CD14-positive monocyte (primary cell): ENCODE measurements at regions not wholly inside any gene's neighbourhood (a gene's known extent, or its start where the extent isn't known, plus 50 kb on each side); places are given as distances from the start of the nearest gene placed in this dataset.

Source experiments
- DNase-seq, 3 donors: peaks; one replicate each; pipeline ENCODE4 v3.0.0-alpha.2; 2011 to 2022
- H2AFZ ChIP-seq: 2 replicates; pipeline ENCODE4 v1.6.0; 2012; ENCODE audit warnings: mild to moderate bottlenecking, low read depth, low read length, inconsistent platforms; ENCODE audit not compliant: insufficient read depth, poor library complexity, severe bottlenecking
- H3K27ac ChIP-seq, 2 donors: 1 replicate in 1 of 2; 2 replicates in 1 of 2; pipeline ENCODE4 v1.5.1; 2012 to 2013; ENCODE audit warnings: low read length in 2 of 2, control low read depth in 1 of 2, inconsistent platforms in 1 of 2, low read depth in 1 of 2, mild to moderate bottlenecking in 1 of 2
- H3K27me3 ChIP-seq, 2 donors: one replicate each; pipeline versions ENCODE4 v1.6.0 to v1.6.1; 2011 to 2013; ENCODE audit warnings: low read length in 2 of 2; ENCODE audit not compliant: control insufficient read depth in 2 of 2, insufficient read depth in 2 of 2
- H3K36me3 ChIP-seq, 2 donors: replicated peaks in 1 of 2; 1 replicate in 1 of 2; 2 replicates in 1 of 2; pipeline versions ENCODE4 v1.5.1 to v1.6.1; 2012 to 2013; ENCODE audit warnings: low read length in 2 of 2, control low read depth in 1 of 2, inconsistent platforms in 1 of 2, mild to moderate bottlenecking in 1 of 2; ENCODE audit not compliant: insufficient read depth in 2 of 2, control insufficient read depth in 1 of 2
- H3K4me1 ChIP-seq, 2 donors: 1 replicate in 1 of 2; 2 replicates in 1 of 2; pipeline versions ENCODE4 v1.5.1 to v1.6.1; 2012 to 2013; ENCODE audit warnings: low read length in 2 of 2, control low read depth in 1 of 2, inconsistent platforms in 1 of 2, mild to moderate bottlenecking in 1 of 2, moderate library complexity in 1 of 2; ENCODE audit not compliant: insufficient read depth in 2 of 2, control insufficient read depth in 1 of 2
- H3K4me2 ChIP-seq: replicated peaks from 2 replicates; pipeline ENCODE3; 2012; ENCODE audit warnings: low read length, moderate library complexity, mild to moderate bottlenecking; ENCODE audit not compliant: poor library complexity, severe bottlenecking; ENCODE audit errors: extremely low read depth
- H3K4me3 ChIP-seq, 3 experiments: fragments of 200-600 bp in 1 of 3; sonication (generic) in 1 of 3; replicated peaks in 1 of 3; 1 replicate in 2 of 3; 2 replicates in 1 of 3; pipeline ENCODE4 v1.5.1; 2011 to 2013; ENCODE audit warnings: low read length in 3 of 3, mild to moderate bottlenecking in 3 of 3, control low read depth in 2 of 3, low read depth in 2 of 3, inconsistent platforms in 1 of 3, moderate library complexity in 1 of 3
- H3K79me2 ChIP-seq: 2 replicates; pipeline ENCODE4 v1.6.0; 2012; ENCODE audit warnings: mild to moderate bottlenecking, control low read depth, inconsistent platforms, low read length, moderate library complexity; ENCODE audit not compliant: insufficient read depth
- H3K9ac ChIP-seq: 2 replicates; pipeline ENCODE4 v1.6.0; 2017; ENCODE audit warnings: low read length, mild to moderate bottlenecking; ENCODE audit not compliant: insufficient read depth, poor library complexity, severe bottlenecking
- H3K9me3 ChIP-seq, 2 donors: replicated peaks in 1 of 2; 1 replicate in 1 of 2; 2 replicates in 1 of 2; pipeline versions ENCODE4 v1.5.1 to v1.6.1; 2012 to 2013; ENCODE audit warnings: low read length in 2 of 2, control low read depth in 1 of 2; ENCODE audit not compliant: control insufficient read depth in 1 of 2, insufficient read depth in 1 of 2
- H4K20me1 ChIP-seq: 2 replicates; pipeline ENCODE4 v1.6.0; 2012; ENCODE audit warnings: mild to moderate bottlenecking, low read length, control low read depth, moderate library complexity; ENCODE audit not compliant: insufficient read depth
- H3K27ac Mint-ChIP-seq, 7 donors: one replicate each; pipeline ENCODE4 v1.8.0; 2020; ENCODE audit warnings: mild to moderate bottlenecking in 7 of 7, mixed read lengths in 7 of 7, moderate library complexity in 6 of 7, inconsistent platforms in 2 of 7
- H3K27me3 Mint-ChIP-seq, 3 donors: one replicate each; pipeline ENCODE4 v1.8.0; 2021 to 2022; ENCODE audit warnings: low read depth in 3 of 3, mild to moderate bottlenecking in 3 of 3, mixed read lengths in 3 of 3, moderate library complexity in 3 of 3, inconsistent platforms in 1 of 3
- H3K36me3 Mint-ChIP-seq, 2 donors: one replicate each; pipeline ENCODE4 v1.8.0; 2020; ENCODE audit warnings: mixed read lengths in 2 of 2, inconsistent platforms in 1 of 2, mild to moderate bottlenecking in 1 of 2
- H3K4me1 Mint-ChIP-seq: one replicate; pipeline ENCODE4 v1.8.0; 2020; ENCODE audit warnings: mild to moderate bottlenecking, mixed read lengths
- H3K4me3 Mint-ChIP-seq, 2 donors: one replicate each; pipeline ENCODE4 v1.8.0; 2020; ENCODE audit warnings: mild to moderate bottlenecking in 2 of 2, mixed read lengths in 2 of 2, moderate library complexity in 1 of 2
- H3K9me3 Mint-ChIP-seq, 7 donors: one replicate each; pipeline ENCODE4 v1.8.0; 2020 to 2022; ENCODE audit warnings: mixed read lengths in 7 of 7, mild to moderate bottlenecking in 6 of 7, moderate library complexity in 6 of 7, inconsistent platforms in 2 of 7
- CTCF ChIP-seq: fragments of 200-600 bp; IDR thresholded peaks from one replicate; pipeline ENCODE4 v1.8.0; 2022; ENCODE audit warnings: antibody characterized with exemption, mild to moderate bottlenecking
- WGBS: methylation state at CpG from one replicate; pipeline ENCODE4 v1.1.5; 2013; ENCODE audit warnings: missing lambda C conversion rate; ENCODE audit not compliant: insufficient coverage; 5-methylcytosine and 5-hydroxymethylcytosine counted together
- intact Hi-C, 2 donors: fragments of 100-400 bp; cut with micrococcal nuclease; formaldehyde crosslinking; loops; one replicate each; pipeline versions ENCODE4 v1.15.0 to v1.15.1; 2023

GRCh38 chr12:38523920-38524319, 207.3 kb downstream of the ALG10B start:
- peaks cover 0 to 3% (median 0%) of the 10 kb centered on the region in 7 donors for H3K9me3 Mint-ChIP-seq
- Histone ChIP-seq H3K4me2 (no peak overlapping the region), H3K9me3 (no peaks in the 10 kb centered on the region), H3K4me3 (no peak overlapping the region), H3K9ac (no peak overlapping the region), H3K4me1 (no peaks in the 10 kb centered on the region), H2AFZ (no peak overlapping the region), H3K27me3 (no peaks in the 10 kb centered on the region), H3K36me3 (no peaks in the 10 kb centered on the region), H3K79me2 (no peaks in the 10 kb centered on the region), H4K20me1 (no peaks in the 10 kb centered on the region), H3K27ac (no peak overlapping the region)
- TF ChIP-seq CTCF = no peak
- intact Hi-C loops = no loop called here
- DNase-seq = no peak
- H3K36me3 Mint-ChIP-seq = no peaks in the 10 kb centered on the region
- H3K4me1 Mint-ChIP-seq = no peaks in the 10 kb centered on the region
- no peak overlapping the region for H3K4me3 Mint-ChIP-seq
- no peak overlapping the region for H3K27ac Mint-ChIP-seq
- H3K27me3 Mint-ChIP-seq = peaks cover 0 to 3% (median 1%) of the 10 kb centered on the region in 3 donors

DNA sequence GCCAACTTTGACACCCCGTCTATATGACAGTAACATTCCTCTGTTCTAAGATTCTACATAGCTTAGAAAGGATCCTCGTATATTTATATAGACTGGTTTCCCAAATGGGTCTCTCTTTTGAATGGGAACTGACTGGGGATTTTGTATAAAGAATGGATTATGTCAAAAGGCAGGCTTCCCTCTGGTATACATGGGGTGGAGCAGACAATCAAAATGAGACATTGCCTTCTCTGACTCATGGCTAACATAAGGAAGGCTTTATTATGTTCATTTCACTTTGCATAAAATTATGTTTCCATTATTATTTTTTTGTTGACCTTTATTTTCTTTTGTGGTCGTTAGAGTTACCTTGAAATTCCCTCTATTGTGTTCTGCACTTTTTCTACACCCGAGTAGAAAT, 211.1 kb downstream of the ALG10B start:
- no CpG with 5 or more reads among the region's 4 CpGs for WGBS
- H2AFZ ChIP-seq = no peak overlapping the region
- no peak overlapping the region for H3K4me2 ChIP-seq
- no peaks in the 10 kb centered on the region for H3K4me1 ChIP-seq
- no peaks in the 10 kb centered on the region for H3K27me3 ChIP-seq
- Mint-ChIP-seq H3K36me3 (no peaks in the 10 kb centered on the region), H3K27me3 (peaks cover 0 to 3% (median 1%) of the 10 kb centered on the region in 3 donors), H3K9me3 (peaks cover 0 to 13% (median 4%) of the 10 kb centered on the region in 7 donors), H3K4me1 (no peaks in the 10 kb centered on the region), H3K4me3 (no peak overlapping the region), H3K27ac (peak overlapping the region in 1 of 7 donors; percentile 43)
- intact Hi-C loops = no loop called here
- TF ChIP-seq CTCF = no peak
- no peak overlapping the region for H3K4me3 ChIP-seq
- no peaks in the 10 kb centered on the region for H3K79me2 ChIP-seq
- no peaks in the 10 kb centered on the region for H3K36me3 ChIP-seq
- H3K9ac ChIP-seq = no peak overlapping the region
- no peaks in the 10 kb centered on the region for H4K20me1 ChIP-seq
- DNase-seq = no peak
- peaks cover 0 to 3% of the 10 kb centered on the region in 2 donors for H3K9me3 ChIP-seq
- no peak overlapping the region for H3K27ac ChIP-seq
